A673 (cell line): ENCODE measurements at regions not wholly inside any gene's neighbourhood (a gene's known extent, or its start where the extent isn't known, plus 50 kb on each side); places are given as distances from the start of the nearest gene placed in this dataset.

Experiments used
- BruUV-seq: library from RNA; stranded (reverse); fragments of 400-500 nt; replicated peaks from 2 replicates; lab custom pipeline; 2021; lab: Mats Ljungman, UMichigan
- CTCF ChIA-PET: fragments of 300-600 bp; sonication (Branson Sonifier 250); formaldehyde crosslinking; loops from one replicate; lab custom pipeline; 2022; ENCODE audit warnings: antibody characterized with exemption; lab: Charles Lee
- POLR2A ChIA-PET: fragments of 300-600 bp; sonication (Branson Sonifier 250); formaldehyde crosslinking; loops from one replicate; lab custom pipeline; 2022; ENCODE audit warnings: antibody characterized with exemption; ENCODE audit not compliant: low non-redundant PET; lab: Charles Lee
- DNase-seq: peaks from one replicate; pipeline ENCODE4 v3.0.0-alpha.2; 2015; ENCODE audit warnings: low spot score
- H3K27ac ChIP-seq: fragments of 200-600 bp; sonication (generic); 2 replicates; pipeline ENCODE4 v1.5.1; 2016; ENCODE audit warnings: mixed run types, low read depth, mild to moderate bottlenecking, mixed read lengths, antibody characterized with exemption, low read length; ENCODE audit not compliant: poor library complexity, severe bottlenecking
- H3K27me3 ChIP-seq: fragments of 200-600 bp; sonication (generic); replicated peaks from 2 replicates; pipeline ENCODE4 v1.6.1; 2017; ENCODE audit warnings: mixed run types, low read depth, mild to moderate bottlenecking, mixed read lengths, antibody characterized with exemption, low read length; ENCODE audit not compliant: insufficient read depth, poor library complexity
- H3K36me3 ChIP-seq: fragments of 200-600 bp; sonication (generic); 2 replicates; pipeline ENCODE4 v1.6.1; 2016; ENCODE audit warnings: mixed run types, mild to moderate bottlenecking, mixed read lengths, antibody characterized with exemption, low read length; ENCODE audit not compliant: insufficient read depth, poor library complexity, severe bottlenecking
- H3K4me1 ChIP-seq: fragments of 200-600 bp; sonication (generic); 2 replicates; pipeline ENCODE4 v1.6.1; 2017; ENCODE audit warnings: mixed run types, mild to moderate bottlenecking, mixed read lengths, antibody characterized with exemption, low read length; ENCODE audit not compliant: insufficient read depth, poor library complexity, severe bottlenecking
- H3K4me3 ChIP-seq: fragments of 200-600 bp; sonication (generic); 2 replicates; pipeline ENCODE4 v1.5.1; 2016; ENCODE audit warnings: low read depth, mixed run types, mild to moderate bottlenecking, mixed read lengths, low read length; ENCODE audit not compliant: poor library complexity, severe bottlenecking
- H3K9me3 ChIP-seq: fragments of 200-600 bp; sonication (generic); 2 replicates; pipeline ENCODE4 v1.6.1; 2016; ENCODE audit warnings: mixed run types, low read depth, mild to moderate bottlenecking, mixed read lengths, antibody characterized with exemption, low read length; ENCODE audit not compliant: poor library complexity, severe bottlenecking
- CTCF ChIP-seq: fragments of 300-800, 200-600 bp; sonication (generic); conservative IDR thresholded peaks from 2 replicates; pipeline ENCODE4 v1.5.1; 2017; ENCODE audit warnings: low read depth, mild to moderate bottlenecking, antibody characterized with exemption, low read length, moderate library complexity, mixed read lengths
- EZH2 ChIP-seq: fragments of 200-600 bp; sonication (generic); IDR thresholded peaks from 2 replicates; pipeline ENCODE4 v1.6.1; 2017; ENCODE audit warnings: borderline replicate concordance, low read depth, mild to moderate bottlenecking, mixed read lengths, antibody characterized with exemption, low read length; ENCODE audit not compliant: poor library complexity, severe bottlenecking
- intact Hi-C: fragments of 100-400 bp; cut with micrococcal nuclease; formaldehyde crosslinking; loops from one replicate; pipeline ENCODE4 v1.10.0; 2022; ENCODE audit not compliant: unreplicated experiment

GRCh38 chr6:74735304-74735703 lies 470.5 kb downstream of the COL12A1 start:
- Histone ChIP-seq H3K27ac (no peak overlapping the region), H3K27me3 (no peaks in the 10 kb centered on the region), H3K4me3 (no peak overlapping the region), H3K9me3 (peaks cover 4% of the 10 kb centered on the region), H3K36me3 (no peaks in the 10 kb centered on the region), H3K4me1 (peaks cover 10% of the 10 kb centered on the region)
- BruUV-seq, result no TSS peak
- no peak for DNase-seq
- ChIA-PET CTCF (no interaction called here), POLR2A (no interaction called here)
- intact Hi-C loops, result no loop called here
- TF ChIP-seq EZH2, result no peak
- no peak for TF ChIP-seq CTCF

- CTCF ChIA-PET, result no interaction called here
- no peaks in the 10 kb centered on the region for H3K27me3 ChIP-seq
- peaks cover 10% of the 10 kb centered on the region for H3K4me1 ChIP-seq
- H3K4me3 ChIP-seq, result no peak overlapping the region
- POLR2A ChIA-PET, result no interaction called here
- no peak for DNase-seq
- intact Hi-C loops, result no loop called here
- H3K36me3 ChIP-seq, result no peaks in the 10 kb centered on the region
- no peak overlapping the region for H3K27ac ChIP-seq
- TF ChIP-seq EZH2 (no peak), CTCF (no peak)
- H3K9me3 ChIP-seq, result peaks cover 4% of the 10 kb centered on the region
- BruUV-seq, result no TSS peak
Measured at GRCh38 chr6:74734901-74735300, 471.0 kb downstream of the COL12A1 start.

GRCh38 chr6:74733830-74734620 lies 471.8 kb downstream of the COL12A1 start:
- POLR2A ChIA-PET, result no interaction called here

More at GRCh38 chr6:74733830-74734620, 471.8 kb downstream of the COL12A1 start:
- Histone ChIP-seq H3K9me3 (peaks cover 4% of the 10 kb centered on the region), H3K4me1 (peaks cover 10% of the 10 kb centered on the region), H3K27ac (no peak overlapping the region), H3K36me3 (no peaks in the 10 kb centered on the region), H3K4me3 (no peak overlapping the region), H3K27me3 (no peaks in the 10 kb centered on the region)
- BruUV-seq, result no TSS peak
- intact Hi-C loops, result no loop called here
- TF ChIP-seq EZH2 (no peak), CTCF (no peak)
- no peak for DNase-seq
- CTCF ChIA-PET, result no interaction called here
